H1 (cell line): ENCODE measurements at regions not wholly inside any gene's neighbourhood (a gene's known extent, or its start where the extent isn't known, plus 50 kb on each side); places are given as distances from the start of the nearest gene placed in this dataset.

ENCODE experiments used
- CTCF ChIA-PET: fragments of 300-600 bp; sonication (Branson Sonifier 250); formaldehyde crosslinking; loops from one replicate; lab custom pipeline; 2021; ENCODE audit not compliant: partially characterized antibody; lab: Charles Lee
- POLR2A ChIA-PET: fragments of 300-600 bp; sonication (Branson Sonifier 250); formaldehyde crosslinking; loops from one replicate; lab custom pipeline; 2021; ENCODE audit warnings: inconsistent platforms; ENCODE audit not compliant: partially characterized antibody; lab: Charles Lee
- DNase-seq, 2 experiments: peaks; one replicate each; pipeline versions ENCODE4 v3.0.0 to v3.0.0-alpha.2; 2010 to 2022; ENCODE audit warnings: low spot score in 2 of 2, low read depth in 1 of 2, mixed read lengths in 1 of 2
- FAIRE-seq: peaks from 2 replicates; lab custom pipeline; 2011; peaks lifted over from hg19 to GRCh38; lab: Jason Lieb, UNC
- H2AFZ ChIP-seq: 2 replicates; pipeline ENCODE4 v1.8.1; 2012; ENCODE audit warnings: low read length, inconsistent platforms
- H2AK5ac ChIP-seq: 2 replicates; pipeline ENCODE4 v1.6.1; 2013; ENCODE audit warnings: low read depth, low read length
- H2BK120ac ChIP-seq: replicated peaks from 2 replicates; pipeline ENCODE3; 2013; ENCODE audit warnings: low read depth, low read length, inconsistent platforms
- H2BK12ac ChIP-seq: 2 replicates; pipeline ENCODE4 v1.6.1; 2013; ENCODE audit warnings: low read depth, low read length
- H2BK15ac ChIP-seq: 2 replicates; pipeline ENCODE4 v1.6.1; 2013; ENCODE audit warnings: low read length
- H2BK20ac ChIP-seq: 2 replicates; pipeline ENCODE4 v1.6.1; 2013; ENCODE audit warnings: low read length
- H2BK5ac ChIP-seq: 2 replicates; pipeline ENCODE4 v1.6.1; 2013; ENCODE audit warnings: low read depth, low read length
- H3K14ac ChIP-seq: 2 replicates; pipeline ENCODE4 v1.6.1; 2013; ENCODE audit warnings: inconsistent platforms; ENCODE audit not compliant: insufficient read length
- H3K18ac ChIP-seq: 2 replicates; pipeline ENCODE4 v1.6.1; 2013; ENCODE audit warnings: low read length; ENCODE audit errors: extremely low read depth
- H3K23ac ChIP-seq: 2 replicates; pipeline ENCODE4 v1.6.1; 2013; ENCODE audit warnings: inconsistent platforms; ENCODE audit not compliant: insufficient read length
- H3K23me2 ChIP-seq: 2 replicates; pipeline ENCODE4 v1.6.1; 2013; ENCODE audit warnings: low read depth, low read length
- H3K27ac ChIP-seq: 2 replicates; pipeline ENCODE4 v1.6.1; 2011; ENCODE audit warnings: low read depth, low read length, inconsistent platforms
- H3K27me3 ChIP-seq, 4 experiments: replicated peaks in 1 of 4; 1 replicate in 1 of 4; 2 replicates in 3 of 4; pipeline versions ENCODE4 v1.6.1 to v1.8.1; 2011 to 2013; ENCODE audit warnings: low read length in 3 of 4, mild to moderate bottlenecking in 3 of 4, inconsistent platforms in 2 of 4, mixed read lengths in 2 of 4, moderate library complexity in 1 of 4; ENCODE audit not compliant: control insufficient read depth in 3 of 4, insufficient read depth in 3 of 4; ENCODE audit errors: extremely low read depth in 1 of 4
- H3K36me3 ChIP-seq, 4 experiments: 2 replicates each; pipeline versions ENCODE4 v1.6.1 to v1.8.1; 2011 to 2013; ENCODE audit warnings: mild to moderate bottlenecking in 4 of 4, low read length in 3 of 4, moderate library complexity in 2 of 4, control low read depth in 1 of 4, inconsistent platforms in 1 of 4; ENCODE audit not compliant: insufficient read depth in 4 of 4, control insufficient read depth in 2 of 4
- H3K4ac ChIP-seq: replicated peaks from 2 replicates; pipeline ENCODE3; 2013; ENCODE audit warnings: low read length, low read depth, mixed read lengths, inconsistent platforms; ENCODE audit not compliant: insufficient read length
- H3K4me1 ChIP-seq, 4 experiments: replicated peaks in 1 of 4; 1 replicate in 1 of 4; 2 replicates in 3 of 4; pipeline versions ENCODE4 v1.6.1 to v1.8.1; 2011 to 2013; ENCODE audit warnings: low read length in 3 of 4, inconsistent platforms in 2 of 4, mixed read lengths in 1 of 4; ENCODE audit not compliant: insufficient read depth in 4 of 4, control insufficient read depth in 3 of 4
- H3K4me2 ChIP-seq, 2 experiments: 2 replicates each; pipeline versions ENCODE4 v1.6.1 to v1.8.1; 2011 to 2013; ENCODE audit warnings: low read depth in 2 of 2, low read length in 2 of 2, control low read depth in 1 of 2, inconsistent platforms in 1 of 2, mild to moderate bottlenecking in 1 of 2; ENCODE audit not compliant: insufficient read depth in 1 of 2
- H3K4me3 ChIP-seq, 4 experiments: fragments of 200-600, 300-600 bp in 1 of 4; sonication (generic), shearing (Covaris generic), sonication (Bioruptor Twin) in 1 of 4; 2 replicates each; pipeline versions ENCODE4 v1.5.1 to v1.8.1; 2011 to 2016; ENCODE audit warnings: low read length in 4 of 4, low read depth in 3 of 4, control low read depth in 2 of 4, inconsistent platforms in 2 of 4, mild to moderate bottlenecking in 2 of 4, mixed read lengths in 1 of 4, moderate library complexity in 1 of 4; ENCODE audit not compliant: insufficient read depth in 2 of 4; ENCODE audit errors: extremely low read depth in 1 of 4
- H3K56ac ChIP-seq: replicated peaks from 2 replicates; pipeline ENCODE3; 2013; ENCODE audit warnings: low read depth, mild to moderate bottlenecking, mixed read lengths, low read length, inconsistent platforms; ENCODE audit not compliant: insufficient read length
- H3K79me1 ChIP-seq: 2 replicates; pipeline ENCODE4 v1.6.1; 2013; ENCODE audit warnings: low read depth, low read length, control low read depth
- H3K79me2 ChIP-seq, 2 experiments: 2 replicates each; pipeline versions ENCODE4 v1.6.1 to v1.8.1; 2012 to 2013; ENCODE audit warnings: low read length in 2 of 2, mild to moderate bottlenecking in 2 of 2, inconsistent platforms in 1 of 2; ENCODE audit not compliant: insufficient read depth in 2 of 2, control insufficient read depth in 1 of 2
- H3K9ac ChIP-seq, 4 experiments: replicated peaks in 1 of 4; 1 replicate in 1 of 4; 2 replicates in 3 of 4; pipeline versions ENCODE4 v1.6.1 to v1.8.1; 2011 to 2013; ENCODE audit warnings: low read depth in 3 of 4, low read length in 3 of 4, control low read depth in 2 of 4, mild to moderate bottlenecking in 2 of 4, moderate library complexity in 2 of 4, inconsistent platforms in 1 of 4; ENCODE audit errors: extremely low read depth in 1 of 4
- H3K9me3 ChIP-seq, 2 experiments: 2 replicates each; pipeline versions ENCODE4 v1.6.1 to v1.8.1; 2012 to 2013; ENCODE audit warnings: mild to moderate bottlenecking in 2 of 2, moderate library complexity in 2 of 2, control low read depth in 1 of 2, inconsistent platforms in 1 of 2, low read depth in 1 of 2, low read length in 1 of 2, mixed read lengths in 1 of 2; ENCODE audit not compliant: insufficient read depth in 2 of 2
- H4K20me1 ChIP-seq, 2 experiments: replicated peaks in 1 of 2; 2 replicates each; pipeline versions ENCODE3 to v1.8.1; 2011 to 2013; ENCODE audit warnings: inconsistent platforms in 2 of 2, low read length in 2 of 2, mild to moderate bottlenecking in 1 of 2; ENCODE audit not compliant: insufficient read depth in 2 of 2, control insufficient read depth in 1 of 2
- H4K5ac ChIP-seq: 2 replicates; pipeline ENCODE4 v1.6.1; 2013; ENCODE audit warnings: low read length, low read depth, mixed read lengths, inconsistent platforms; ENCODE audit not compliant: insufficient read length
- H4K8ac ChIP-seq: 2 replicates; pipeline ENCODE4 v1.8.0; 2013; ENCODE audit warnings: mild to moderate bottlenecking, moderate library complexity, low read length, inconsistent platforms; ENCODE audit not compliant: insufficient read depth; ENCODE audit errors: extremely low read depth
- H4K91ac ChIP-seq: replicated peaks from 2 replicates; pipeline ENCODE3; 2013; ENCODE audit warnings: low read length, mixed read lengths, inconsistent platforms; ENCODE audit not compliant: insufficient read length
- SIRT6 ChIP-seq: IDR thresholded peaks from one replicate; pipeline ENCODE4 v1.7.1; 2012; ENCODE audit warnings: low read length, inconsistent platforms
- SIX5 ChIP-seq: IDR thresholded peaks from 2 replicates; pipeline ENCODE4 v1.6.1; 2011; ENCODE audit warnings: mild to moderate bottlenecking, low read depth, low read length
- SP4 ChIP-seq: IDR thresholded peaks from 2 replicates; pipeline ENCODE4 v1.6.1; 2012; ENCODE audit warnings: low read length, inconsistent platforms
- SUZ12 ChIP-seq: fragments of 200-600 bp; sonication (generic); IDR thresholded peaks from 2 replicates; pipeline ENCODE4 v1.6.1; 2012; ENCODE audit warnings: mild to moderate bottlenecking, inconsistent platforms, low read length, moderate library complexity, mixed read lengths
- WGBS, 2 experiments: shearing (Covaris generic) in 1 of 2; methylation state at CpG; one replicate each; pipeline versions ENCODE4 v1.1.6 to v1.1.7; 2013 to 2015; ENCODE audit warnings: low lambda C conversion rate in 2 of 2, mixed read lengths in 2 of 2, inconsistent platforms in 1 of 2, low coverage in 1 of 2, missing lambda C conversion rate in 1 of 2; ENCODE audit not compliant: insufficient replicate concordance in 2 of 2, insufficient coverage in 1 of 2, insufficient read length in 1 of 2; ENCODE audit errors: extremely low coverage in 1 of 2, missing lambda C conversion rate in 1 of 2; 5-methylcytosine and 5-hydroxymethylcytosine counted together

- WGBS, 2 experiments = 93% methylated on average over 2 of the region's 2 CpGs; no CpG with 5 or more reads in 1 of the 2 experiments
- TF ChIP-seq SIRT6 = no peak
- no peak for TF ChIP-seq SUZ12
- TF ChIP-seq SIX5 = no peak
- no peak for TF ChIP-seq SP4
Observed at GRCh38 chr1:187893471-187893870, 1064.7 kb downstream of the PLA2G4A start.

More at GRCh38 chr1:187893471-187893870, 1064.7 kb downstream of the PLA2G4A start:
- Histone ChIP-seq H3K27me3 (no peaks in the 10 kb centered on the region), H2BK5ac (no peak overlapping the region), H3K23ac (no peak overlapping the region), H3K4ac (no peak overlapping the region), H2AFZ (no peak overlapping the region), H3K4me2 (no peak overlapping the region), H2BK120ac (no peak overlapping the region), H3K4me3 (no peak overlapping the region), H3K4me1 (no peaks in the 10 kb centered on the region), H2AK5ac (no peak overlapping the region), H2BK15ac (no peak overlapping the region), H2BK12ac (no peak overlapping the region), H3K18ac (no peak overlapping the region), H4K8ac (no peak overlapping the region), H2BK20ac (no peak overlapping the region), H3K23me2 (no peaks in the 10 kb centered on the region), H4K91ac (no peak overlapping the region), H3K36me3 (no peaks in the 10 kb centered on the region), H3K9me3 (no peaks in the 10 kb centered on the region), H3K9ac (no peak overlapping the region), H4K5ac (no peak overlapping the region), H3K56ac (no peak overlapping the region), H4K20me1 (no peaks in the 10 kb centered on the region), H3K79me2 (no peaks in the 10 kb centered on the region), H3K14ac (no peak overlapping the region), H3K27ac (no peak overlapping the region), H3K79me1 (no peaks in the 10 kb centered on the region)
- CTCF ChIA-PET = no interaction called here
- POLR2A ChIA-PET = no interaction called here
- FAIRE-seq (no peak), DNase-seq (no peak)
